HG03097 (cell line): ENCODE measurements at regions not wholly inside any gene's neighbourhood (a gene's known extent, or its start where the extent isn't known, plus 50 kb on each side); places are given as distances from the start of the nearest gene placed in this dataset.

ENCODE experiments used
- ATAC-seq: cut with Tn5 transposase; IDR thresholded peaks from one replicate; pipeline ENCODE4 v1.9.1; 2021; ENCODE audit not compliant: unreplicated experiment, low FRiP score

DNA sequence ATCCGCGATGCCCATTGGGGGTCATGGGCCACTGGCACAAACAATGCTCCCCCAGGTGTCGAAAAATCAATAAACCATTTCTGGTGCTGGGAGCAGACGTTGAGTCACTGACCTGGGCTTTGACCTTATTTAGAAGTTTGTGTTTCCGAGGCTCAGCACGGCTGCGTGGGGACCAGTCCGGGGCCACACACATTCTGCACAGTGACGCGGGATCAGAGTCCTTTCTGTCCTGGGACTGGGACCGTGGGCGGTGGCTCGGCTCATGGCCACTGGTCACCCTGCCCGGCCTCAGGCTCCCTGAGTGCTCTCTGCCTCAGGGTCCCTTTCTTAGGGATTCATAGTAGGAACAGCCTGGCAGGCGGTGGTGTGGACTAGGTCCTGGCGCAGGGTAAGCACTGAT, 1266.0 kb downstream of the BRD1 start:
- no peak for ATAC-seq

DNA sequence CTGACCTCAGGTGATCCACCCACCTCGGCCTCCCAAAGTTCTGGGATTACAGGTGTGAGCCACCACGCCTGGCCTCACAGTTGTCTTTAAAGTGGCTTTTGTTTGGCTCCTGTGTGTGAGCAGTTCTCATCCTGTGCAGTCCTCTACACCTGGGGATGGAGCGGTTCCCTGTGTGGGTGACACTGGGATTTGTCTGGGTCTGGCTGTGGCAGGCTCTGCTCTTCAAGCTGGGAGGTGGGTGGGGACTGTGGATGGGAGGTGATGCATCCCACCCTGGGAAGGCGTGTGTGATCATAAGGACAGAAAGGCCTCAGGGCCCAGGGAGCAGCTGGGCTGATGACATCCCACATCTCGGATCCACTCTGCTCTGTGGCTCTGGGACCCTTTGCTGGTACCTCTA, 1266.8 kb downstream of the BRD1 start:
- no peak for ATAC-seq

DNA sequence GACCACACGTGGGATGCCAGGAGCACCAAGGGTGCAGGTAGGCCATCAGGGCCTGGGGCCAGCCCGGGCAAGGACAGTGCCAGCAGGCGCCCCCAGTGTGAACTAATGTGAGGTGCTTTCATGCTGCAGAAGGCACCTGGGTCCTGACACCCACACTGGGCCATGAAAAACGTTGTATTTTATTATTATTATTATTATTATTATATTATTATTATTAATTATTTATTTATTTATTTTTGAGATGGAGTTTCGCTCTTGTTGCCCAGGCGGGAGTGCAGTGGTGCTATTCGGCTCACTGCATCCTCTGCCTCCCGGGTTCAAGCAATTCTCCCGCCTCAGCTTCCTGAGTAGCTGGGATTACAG, 1267.3 kb downstream of the BRD1 start:
- ATAC-seq = no peak

DNA sequence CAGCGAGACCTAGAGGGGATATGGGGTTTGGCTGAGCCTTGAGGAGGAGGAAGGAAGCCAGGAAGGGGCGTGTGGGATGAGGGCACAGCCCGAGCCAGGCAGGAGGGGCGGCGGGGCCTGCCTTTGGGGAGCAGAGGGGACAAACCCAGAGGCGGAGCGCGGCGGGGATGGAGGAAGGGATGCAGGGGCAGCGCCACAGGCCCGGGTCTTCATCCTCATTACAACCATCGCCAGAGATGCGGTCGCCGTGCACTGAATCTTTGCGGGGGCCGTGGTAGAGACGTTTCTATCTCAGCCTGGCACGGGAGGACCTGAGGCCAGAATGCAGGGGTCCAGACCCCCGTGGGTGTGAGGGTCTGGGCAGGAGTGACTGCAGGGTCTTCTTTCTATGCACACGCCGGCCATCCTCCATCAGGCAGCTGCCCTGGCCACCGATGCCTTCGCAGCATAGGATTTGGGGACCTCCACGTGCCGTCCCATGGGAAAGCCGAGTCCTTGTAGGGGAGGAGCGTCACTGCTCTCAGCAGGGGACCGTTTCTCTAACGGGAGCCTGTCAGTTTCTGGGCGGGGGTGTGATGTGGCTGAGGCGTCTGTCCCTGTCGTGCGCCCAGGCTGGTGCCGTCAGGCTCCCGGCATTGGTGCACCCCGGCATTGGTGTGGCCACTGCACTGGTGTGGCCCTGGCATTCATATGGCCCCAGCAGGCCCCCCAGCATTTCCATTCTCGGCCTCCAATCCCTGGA, 1267.9 kb downstream of the BRD1 start:
- no peak for ATAC-seq

DNA sequence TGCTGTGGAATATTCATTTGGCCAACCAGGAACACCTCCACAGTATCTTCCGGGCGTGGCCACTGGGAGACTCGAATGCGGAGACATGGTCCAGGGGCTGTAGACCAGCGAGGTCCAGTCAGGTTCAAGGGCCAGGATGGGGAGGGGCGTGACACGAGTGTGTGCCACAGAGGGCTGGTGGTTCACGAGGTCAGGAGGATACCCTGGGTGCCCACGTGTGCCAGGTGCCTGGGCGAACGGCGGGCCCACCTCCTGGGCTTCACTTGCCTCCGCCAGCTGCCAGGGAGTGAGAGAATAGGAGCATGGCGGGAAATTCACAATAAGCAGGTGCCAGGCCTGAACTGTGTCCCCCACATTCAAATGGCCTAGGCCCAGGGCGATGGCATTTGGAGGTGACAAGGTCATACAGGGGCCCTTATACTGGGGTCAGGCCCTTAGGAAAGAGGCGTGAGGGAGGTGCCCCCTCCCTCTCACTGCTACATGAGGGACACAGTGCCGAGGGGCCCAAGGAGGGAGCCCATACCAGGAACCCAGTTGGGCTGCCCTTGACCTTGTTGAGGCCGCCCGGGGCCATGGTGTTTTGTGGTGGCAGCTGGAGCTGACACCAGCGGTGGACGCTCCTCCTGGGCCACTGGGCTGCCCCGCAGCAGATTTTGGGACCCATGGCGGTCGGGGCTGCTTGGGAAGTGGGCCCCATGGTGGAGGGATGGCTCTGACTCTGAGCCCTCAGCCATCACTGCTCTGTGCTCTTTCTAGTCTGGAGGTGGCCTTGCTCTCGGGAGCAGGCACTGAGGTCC, 1268.9 kb downstream of the BRD1 start:
- no peak for ATAC-seq

DNA sequence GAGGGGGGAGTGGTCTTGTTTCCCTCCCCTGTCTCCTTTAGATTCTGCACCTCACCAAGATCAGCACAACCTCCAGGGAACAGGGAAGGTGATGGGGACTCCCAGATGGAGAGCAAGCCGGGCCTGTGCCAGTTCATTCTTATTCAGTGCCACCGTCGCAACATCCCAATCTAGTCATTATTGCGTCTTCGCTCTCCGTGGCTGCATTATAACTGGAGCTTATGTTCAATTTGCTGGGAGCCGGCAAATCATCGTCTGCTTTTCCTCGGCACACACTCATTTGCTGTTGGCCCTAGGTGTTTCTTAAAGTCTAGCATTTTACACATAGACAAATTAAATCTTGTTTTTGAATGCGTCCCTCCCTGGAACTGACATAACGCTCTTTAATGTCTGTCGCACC, 1269.7 kb downstream of the BRD1 start:
- ATAC-seq = no peak

DNA sequence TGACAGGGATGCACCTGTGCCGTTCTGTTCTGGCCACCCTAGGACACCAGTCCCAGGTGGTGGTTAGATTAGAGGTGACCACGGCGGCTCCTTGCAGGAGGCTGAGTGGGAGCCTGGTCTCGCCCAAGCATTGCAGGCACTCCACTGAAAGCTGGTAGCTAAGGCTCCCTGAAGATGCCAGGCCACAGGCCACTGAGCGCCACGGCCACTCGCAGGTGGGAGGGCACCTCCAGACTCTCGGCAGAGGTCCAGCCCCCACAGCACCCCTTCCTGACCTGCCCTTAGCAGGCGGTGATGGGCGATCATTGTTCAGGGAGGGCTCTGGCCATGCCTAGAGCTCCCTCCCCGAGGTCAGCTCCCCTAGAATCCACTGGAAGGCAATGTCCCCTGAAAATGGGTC, 1270.2 kb downstream of the BRD1 start:
- no peak for ATAC-seq

DNA sequence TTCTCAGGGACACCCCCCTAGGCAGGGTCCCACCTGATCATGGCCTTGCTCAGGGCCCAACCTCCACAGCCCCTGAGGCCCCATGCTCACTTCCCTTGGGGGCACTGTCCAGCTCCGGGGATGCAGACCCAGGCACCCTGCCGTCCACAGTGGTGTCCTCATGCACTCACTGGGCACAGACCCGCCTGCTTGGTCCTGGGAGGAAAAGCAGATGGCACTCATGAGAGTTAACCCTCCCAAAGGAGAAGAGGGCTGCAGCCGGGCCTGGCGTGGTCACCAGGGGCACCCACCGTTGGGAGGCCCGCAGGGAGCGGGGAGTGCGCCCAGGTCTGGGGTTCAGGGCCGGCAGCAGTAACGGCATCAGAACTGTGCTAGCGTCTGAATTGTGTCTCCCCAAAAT, 1270.9 kb downstream of the BRD1 start:
- ATAC-seq = no peak

DNA sequence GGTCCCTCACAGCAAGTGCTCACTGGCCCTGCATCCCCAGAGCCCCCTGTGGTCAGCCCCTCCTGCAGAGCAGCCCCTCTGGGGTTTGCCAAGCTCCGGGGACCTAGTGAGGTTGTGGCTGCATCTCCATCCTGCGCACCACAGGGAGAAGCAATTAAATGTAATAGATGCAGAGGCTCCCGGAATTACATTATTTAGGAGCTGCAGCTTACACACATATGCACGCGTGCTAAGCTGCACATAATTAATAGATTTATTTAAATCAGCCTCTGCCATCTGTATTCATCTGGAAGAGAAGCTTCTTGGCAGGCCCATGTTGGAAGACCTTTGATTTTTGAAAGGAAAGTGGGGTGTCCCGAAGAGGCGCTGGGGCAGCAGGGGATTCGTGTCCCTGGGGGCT, 1271.5 kb downstream of the BRD1 start:
- no peak for ATAC-seq

DNA sequence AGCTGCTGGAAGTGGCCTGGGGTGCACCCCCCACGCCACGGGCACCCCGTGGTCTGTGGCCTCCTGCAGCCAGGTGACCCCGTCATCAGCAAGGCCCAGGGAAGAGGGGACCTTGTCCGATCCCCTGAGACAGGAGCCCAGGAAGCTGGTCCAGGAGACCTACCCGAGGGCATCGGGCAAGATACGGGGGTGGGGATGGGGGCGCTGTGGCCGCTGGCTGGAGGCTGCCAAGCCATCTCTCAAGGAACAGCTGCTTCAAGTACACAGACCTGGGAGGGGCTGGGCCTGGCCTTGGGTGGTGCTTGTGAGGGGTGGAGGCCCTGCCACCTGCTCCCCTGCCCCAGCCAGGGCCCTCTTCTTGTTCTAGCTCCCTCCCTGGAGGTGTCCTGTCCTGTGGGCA, 1272.1 kb downstream of the BRD1 start:
- no peak for ATAC-seq

DNA sequence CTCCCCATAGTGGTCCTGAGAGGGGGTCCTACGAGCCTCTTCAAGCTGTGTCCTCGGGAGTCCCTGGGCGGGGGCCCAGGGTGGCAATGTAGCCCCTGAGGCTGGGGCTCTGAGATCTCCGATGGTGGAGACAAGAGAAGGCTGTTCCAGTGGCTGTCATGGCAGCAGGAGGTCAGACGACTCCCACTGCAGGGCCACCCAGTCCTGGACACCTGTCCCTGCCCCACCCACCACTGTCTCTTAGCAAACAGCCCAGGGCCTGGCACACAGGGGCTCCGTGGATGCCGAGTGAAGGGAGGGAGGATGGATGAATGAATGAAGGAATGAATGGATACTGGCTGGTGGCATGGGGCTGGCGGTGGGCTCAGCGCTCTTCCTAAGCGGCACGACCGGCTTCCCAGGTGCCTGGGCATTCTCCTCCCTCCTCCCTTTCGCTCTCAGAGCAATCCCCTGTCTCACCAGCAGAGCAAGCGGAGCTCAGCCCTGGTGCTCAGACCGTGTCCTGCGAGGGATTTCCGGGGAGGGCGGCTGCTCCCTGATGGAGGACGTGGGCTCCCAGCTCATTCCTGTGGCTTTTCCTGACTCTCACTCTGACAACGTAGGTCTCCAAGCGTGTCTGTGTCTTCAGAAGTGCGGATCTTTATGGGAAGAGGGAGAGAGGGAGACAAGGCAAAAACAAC, 1272.6 kb downstream of the BRD1 start:
- no peak for ATAC-seq

DNA sequence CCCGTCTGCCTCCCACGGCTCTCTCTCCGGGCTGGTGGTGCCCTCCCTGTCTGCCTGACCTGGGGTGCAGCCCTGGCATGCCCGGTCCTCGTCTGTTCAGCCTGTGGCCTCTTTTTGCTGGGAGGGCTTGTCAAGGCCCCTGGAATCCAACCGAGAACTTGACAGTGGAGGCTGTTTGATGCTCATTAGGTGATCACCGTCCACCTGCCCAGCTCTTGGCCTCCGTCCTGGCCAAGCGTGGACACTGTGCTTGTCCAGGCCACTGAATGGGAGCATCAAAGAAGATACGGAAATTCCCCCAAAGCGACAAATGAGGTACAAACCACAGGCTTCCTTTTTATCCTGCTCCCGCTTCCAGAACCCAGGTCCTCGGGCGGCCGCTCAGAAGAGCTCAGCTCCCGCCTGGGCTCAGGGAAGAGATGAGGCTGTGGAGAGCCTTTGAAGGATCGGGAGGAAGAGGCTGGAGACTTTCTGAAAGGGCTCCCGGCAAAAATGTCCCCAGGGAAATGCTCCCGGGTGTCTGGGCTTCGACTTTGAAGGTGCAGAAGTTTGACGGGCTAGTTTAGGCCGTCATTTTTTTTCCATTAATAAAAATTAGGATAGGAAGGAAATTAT, 1273.9 kb downstream of the BRD1 start:
- ATAC-seq = no peak

DNA sequence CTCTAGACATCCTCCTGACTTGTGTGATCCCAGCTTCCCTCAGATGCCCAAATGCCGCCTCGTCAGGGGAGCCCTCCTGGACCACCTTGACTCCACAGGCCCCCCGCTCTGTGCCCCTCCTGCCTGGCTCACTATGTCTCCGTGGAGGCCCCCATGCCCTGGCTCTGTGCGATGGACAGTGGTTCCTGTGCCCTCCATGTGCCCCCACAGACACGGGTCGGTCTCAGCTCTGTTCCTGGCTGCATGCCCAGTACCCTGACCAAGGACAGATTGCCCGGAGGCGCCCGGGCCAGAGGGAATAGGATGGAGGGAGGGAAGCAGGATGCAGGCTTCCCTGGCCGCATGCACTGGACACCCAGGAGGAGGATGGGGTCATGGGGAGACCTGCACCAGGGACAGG, 1274.6 kb downstream of the BRD1 start:
- ATAC-seq = no peak

DNA sequence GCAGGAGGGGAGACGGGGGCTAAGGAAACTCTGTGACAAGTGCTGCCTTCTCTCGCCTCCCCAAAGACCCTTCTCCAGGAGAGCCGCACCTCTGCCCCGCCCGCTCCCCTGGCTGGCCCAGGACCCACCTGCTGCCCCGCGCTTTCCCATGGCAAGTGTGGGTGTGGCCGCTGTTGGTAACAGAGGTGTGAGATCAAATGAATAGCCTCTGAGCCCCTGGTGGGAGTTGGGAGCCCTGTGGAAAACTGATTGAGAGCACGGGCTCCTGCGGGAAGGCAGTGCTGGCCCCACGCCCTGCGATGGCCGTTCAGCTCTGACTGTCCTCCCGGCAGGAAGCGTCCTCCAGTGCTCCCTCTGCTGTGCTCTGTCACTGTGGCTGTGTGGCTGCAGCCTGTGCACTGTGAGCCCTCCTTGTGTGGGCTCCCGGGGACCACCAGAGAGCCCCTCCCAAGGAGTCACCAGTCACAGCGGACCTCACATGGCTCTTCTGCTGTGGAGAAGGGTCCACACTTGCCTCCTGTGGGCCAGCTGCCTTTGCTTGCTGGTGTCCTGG, 1275.9 kb downstream of the BRD1 start:
- no peak for ATAC-seq

DNA sequence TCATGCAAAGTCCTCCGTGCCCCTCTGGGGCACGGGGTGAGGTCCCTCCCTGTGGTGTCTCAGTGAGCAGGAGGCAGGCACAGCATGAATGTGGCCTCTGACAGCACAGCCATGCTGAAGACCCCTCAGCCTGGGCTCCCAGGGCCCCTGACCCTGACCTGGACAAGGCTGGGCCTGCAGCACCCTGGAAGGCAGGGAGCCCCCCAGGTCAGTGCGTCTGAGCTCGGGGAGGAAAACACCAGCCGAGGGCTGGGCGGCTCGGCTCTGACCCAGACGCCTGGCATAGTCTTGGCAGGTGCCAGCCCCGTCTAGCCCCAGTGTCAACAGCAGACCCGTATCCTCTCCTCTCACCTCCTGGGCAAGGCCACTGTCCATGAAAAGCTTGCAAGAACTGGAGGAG, 1276.6 kb downstream of the BRD1 start:
- no peak for ATAC-seq

DNA sequence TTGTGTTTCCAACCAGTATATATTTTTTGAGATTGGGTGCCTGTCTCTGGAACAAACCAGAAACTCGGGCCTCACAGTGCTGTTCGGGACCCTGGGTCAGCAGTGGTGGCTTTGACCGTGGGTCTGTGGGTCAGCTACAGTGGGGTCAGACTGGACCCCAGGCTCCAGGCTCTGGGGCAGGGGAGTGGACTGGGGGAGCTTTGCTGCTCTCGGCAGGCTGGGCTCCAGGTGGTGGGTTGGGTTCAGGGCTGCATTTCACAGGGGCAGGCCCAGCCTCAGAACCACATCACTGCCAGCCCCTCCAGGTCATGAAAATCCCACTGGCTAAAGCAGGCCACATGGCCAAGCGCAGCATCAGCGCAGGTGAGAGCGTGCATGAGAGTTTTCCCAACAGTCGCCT, 1279.3 kb downstream of the BRD1 start:
- ATAC-seq = no peak

DNA sequence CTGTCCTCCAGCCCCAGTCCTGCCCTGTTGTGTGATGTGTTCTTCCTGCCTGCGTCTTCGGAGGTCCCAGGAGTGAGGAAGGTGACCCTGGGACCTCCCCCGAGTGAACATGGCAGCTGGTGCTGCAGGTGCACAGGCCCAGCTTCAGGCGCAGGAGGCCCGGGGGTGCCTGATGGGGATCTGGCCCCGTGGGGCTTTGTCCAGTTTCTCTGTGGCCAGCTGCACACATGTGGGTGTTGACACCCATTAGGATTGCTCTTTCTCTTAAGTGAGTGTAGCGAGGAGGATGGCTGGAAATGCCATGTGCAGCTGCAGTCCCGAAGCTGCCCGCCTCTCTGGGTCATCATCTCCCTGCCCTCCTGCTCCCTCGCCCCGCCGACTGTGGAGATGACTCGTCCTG, 1279.7 kb downstream of the BRD1 start:
- ATAC-seq = no peak

DNA sequence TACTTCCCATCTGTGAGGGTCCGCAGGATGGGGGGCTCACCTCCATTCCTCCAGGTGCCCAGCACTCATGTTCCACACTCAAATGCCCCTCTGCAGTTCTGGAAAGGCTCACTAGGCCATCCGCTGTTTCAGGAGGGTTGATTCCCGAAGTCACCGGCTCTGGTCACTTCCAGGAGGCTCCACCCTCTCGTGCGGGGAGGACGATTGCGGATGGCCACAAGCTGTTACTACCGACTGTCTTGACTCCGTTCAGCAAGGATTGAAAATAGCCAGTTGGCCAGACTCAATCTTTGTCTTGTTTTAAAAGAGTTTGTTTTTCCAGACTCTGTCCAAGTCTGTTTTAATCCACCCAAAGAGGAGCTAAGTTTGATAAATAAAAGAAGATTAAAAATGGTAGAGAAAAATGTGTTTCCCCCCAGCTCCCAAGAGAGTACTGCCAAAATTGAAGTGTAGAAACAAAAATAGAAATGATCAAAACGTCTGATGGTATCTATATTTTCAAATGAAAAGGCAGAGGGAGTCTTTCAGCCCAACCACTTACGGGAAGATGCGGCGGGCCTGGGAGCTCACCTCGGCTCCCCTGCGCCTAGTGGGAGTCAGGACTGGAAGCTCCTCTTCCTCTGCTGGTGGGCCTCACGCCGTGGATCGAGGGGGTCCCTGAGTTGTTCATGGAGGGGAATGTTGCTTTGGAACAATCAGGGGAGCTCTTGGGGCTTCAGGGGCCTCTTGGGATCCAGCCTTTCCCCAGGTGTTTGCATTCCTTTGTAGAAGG, 1280.8 kb downstream of the BRD1 start:
- no peak for ATAC-seq

DNA sequence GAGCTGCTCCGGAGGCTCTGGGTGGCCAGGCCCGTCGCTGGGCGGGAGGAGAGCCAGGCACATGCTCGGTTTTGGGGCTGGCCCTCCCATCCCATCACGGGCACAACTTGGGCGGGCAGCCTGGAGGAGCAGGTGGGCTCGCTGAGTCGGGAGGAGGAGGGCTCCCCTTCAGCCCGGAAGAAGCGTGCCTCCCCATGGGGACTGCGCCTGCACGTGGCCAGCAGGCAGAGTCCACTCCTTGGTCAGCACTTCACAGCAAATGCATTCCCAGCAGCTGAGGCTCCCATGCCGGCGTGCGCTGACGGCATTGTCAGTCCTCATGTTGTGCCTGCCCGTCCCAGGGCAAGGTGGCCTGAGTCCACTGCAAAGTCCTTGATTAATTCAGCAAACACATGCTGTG, 1281.7 kb downstream of the BRD1 start:
- no peak for ATAC-seq

DNA sequence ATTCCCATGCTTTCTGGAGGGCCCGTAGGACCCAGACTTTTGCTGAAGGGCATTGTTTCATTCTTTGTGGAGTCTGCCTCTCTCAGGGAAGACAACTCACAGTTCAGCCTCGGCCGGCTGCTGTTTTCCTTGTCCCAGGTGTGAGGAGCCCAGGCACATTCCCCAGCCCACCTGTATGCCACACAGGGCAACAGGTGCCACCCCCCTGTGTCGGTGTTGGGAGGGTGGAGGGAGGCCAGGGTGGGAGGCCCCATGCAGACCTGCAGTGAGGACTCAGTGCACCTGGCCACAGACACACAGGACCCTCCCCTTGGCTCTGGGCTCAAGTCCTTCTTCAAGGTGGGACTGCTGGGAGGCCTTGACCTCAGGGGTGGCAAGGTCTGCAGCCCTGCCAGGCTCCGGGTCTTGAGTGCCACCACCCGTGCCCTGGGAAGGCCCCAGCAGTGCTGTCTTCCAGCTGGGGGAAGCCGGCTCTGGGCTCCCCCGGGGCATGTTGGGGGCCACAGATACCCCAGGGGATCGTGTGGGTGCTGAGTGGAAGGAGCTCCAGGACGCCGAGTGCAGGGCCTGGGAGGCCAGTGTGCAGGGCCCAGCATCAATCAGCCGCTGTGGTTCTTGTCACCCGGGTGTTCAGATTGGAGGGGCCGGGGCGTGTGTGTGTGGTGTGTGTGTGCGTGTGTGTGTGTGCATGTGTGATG, 1286.1 kb downstream of the BRD1 start:
- no peak for ATAC-seq
